DND-41 (cell line): ENCODE measurements at regions not wholly inside any gene's neighbourhood (a gene's known extent, or its start where the extent isn't known, plus 50 kb on each side); places are given as distances from the start of the nearest gene placed in this dataset.

Source experiments
- CTCF ChIP-seq: IDR thresholded peaks from 2 replicates; pipeline ENCODE4 v1.5.1; 2012; ENCODE audit warnings: borderline replicate concordance, low read length, moderate library complexity, mild to moderate bottlenecking; ENCODE audit not compliant: poor library complexity, severe bottlenecking; ENCODE audit errors: extremely low read depth
- EZH2 ChIP-seq: IDR thresholded peaks from 3 replicates; pipeline ENCODE4 v1.6.1; 2012; ENCODE audit warnings: borderline replicate concordance, low read depth, mild to moderate bottlenecking, moderate library complexity, low read length, inconsistent platforms; ENCODE audit not compliant: severe bottlenecking

GRCh38 chr16:58889516-58889915 is 155.4 kb upstream of the GOT2 start:
- TF ChIP-seq EZH2 (no peak), CTCF (no peak)
